ENCODE measurements at regions not wholly inside any gene's neighbourhood (a gene's known extent, or its start where the extent isn't known, plus 50 kb on each side); places are given as distances from the start of the nearest gene placed in this dataset.

DNA sequence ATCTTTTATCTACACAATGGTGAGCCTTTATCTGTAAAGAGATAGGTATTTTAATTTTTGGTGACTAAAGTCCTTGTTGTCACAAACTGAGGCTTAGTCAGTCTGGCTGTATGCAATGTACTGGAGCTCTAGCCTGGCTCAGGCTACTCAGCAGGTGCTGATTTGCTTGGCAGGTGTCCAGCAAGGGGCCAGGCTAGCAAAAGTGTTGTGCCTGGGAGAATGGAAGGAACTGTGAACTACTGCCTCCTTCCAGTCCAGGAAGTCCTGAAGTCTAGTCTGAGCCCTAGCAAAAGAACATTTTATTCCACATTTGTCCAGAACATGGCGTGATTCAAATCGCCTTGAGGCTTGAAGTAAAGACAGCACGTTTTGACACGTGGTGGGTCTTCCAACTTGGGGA is 260.5 kb downstream of the CCDC85A start:
- peak in 2 of 4 donors; percentile 16 to 44 for DNase-seq (ENCODE audit: low read depth in 4 of 4, low spot score in 2 of 4)

DNA sequence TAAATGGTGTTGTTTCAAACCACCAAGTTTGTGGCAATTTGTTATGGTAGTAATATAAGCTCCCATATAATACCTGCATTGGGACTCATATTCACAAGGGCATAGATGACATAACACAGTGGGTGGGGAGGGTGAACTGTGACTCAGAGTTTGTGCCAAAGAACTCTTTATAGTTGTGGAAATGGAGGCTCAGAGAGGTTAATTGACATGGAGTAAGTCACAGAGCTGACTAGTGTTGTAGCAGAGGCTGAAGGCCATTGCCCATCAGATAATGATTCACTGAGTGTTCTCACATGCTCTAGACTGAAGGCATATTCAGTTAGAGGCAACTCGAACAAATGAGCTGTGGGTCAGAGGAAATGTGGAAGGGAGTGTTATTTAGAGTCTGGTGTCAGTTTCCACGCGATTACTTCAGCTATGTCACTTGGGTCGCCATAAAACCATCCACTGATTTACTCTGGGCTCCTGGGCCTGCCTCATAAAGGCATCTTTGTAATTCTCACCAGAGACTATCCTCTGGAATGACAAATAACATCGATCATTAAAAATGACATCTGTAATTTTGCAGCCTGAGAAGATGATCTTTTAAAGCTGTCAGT is 264.7 kb downstream of the CCDC85A start:
- peak; percentile 34 to 53 (median 40) for DNase-seq (ENCODE audit: low read depth in 4 of 4, low spot score in 2 of 4)

DNA sequence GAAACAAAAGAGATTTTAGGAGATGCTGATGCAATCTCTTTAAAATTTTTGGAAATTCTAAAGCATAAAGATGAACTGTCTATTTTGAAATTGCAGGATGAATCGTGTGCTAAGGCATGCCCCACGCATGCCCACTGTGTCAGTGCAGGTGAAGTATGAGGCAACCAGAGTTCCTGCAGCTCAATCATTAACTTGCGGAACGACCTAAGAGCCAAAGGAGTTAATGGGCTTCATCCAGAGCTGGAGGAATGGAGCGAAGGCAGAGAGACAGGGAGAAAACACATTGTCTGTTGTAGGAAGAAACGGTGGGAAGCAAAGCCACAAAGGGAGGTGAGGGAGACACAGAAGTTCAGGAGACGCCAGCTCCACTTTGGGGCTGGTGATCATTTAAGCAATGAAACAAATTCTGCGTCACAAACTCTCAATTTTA is 265.2 kb downstream of the CCDC85A start:
- peak; percentile 65 to 82 (median 72) for DNase-seq (ENCODE audit: low read depth in 4 of 4, low spot score in 2 of 4)

DNA sequence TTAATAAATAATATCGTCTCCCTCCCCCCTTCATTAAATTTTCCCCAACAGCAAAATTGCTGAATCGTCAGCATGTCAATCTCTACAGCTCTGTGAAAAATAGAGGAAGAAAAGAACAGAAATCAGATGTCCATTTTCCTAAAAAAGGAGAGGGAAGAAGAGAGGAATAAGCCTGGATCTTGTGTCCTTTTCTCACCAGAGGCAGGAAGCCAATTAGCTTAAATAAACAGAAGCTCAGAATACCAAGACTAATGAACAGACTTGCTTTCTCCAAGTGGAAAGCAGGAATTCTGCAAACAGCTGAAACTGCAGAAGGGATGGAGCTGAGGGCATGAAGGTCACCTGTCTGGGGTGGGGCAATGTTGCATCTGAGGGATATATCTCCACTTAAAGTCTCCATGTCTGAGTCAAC is 265.7 kb downstream of the CCDC85A start:
- peak in 3 of 4 donors; percentile 15 to 27 (median 23) for DNase-seq (ENCODE audit: low read depth in 4 of 4, low spot score in 2 of 4)

DNA sequence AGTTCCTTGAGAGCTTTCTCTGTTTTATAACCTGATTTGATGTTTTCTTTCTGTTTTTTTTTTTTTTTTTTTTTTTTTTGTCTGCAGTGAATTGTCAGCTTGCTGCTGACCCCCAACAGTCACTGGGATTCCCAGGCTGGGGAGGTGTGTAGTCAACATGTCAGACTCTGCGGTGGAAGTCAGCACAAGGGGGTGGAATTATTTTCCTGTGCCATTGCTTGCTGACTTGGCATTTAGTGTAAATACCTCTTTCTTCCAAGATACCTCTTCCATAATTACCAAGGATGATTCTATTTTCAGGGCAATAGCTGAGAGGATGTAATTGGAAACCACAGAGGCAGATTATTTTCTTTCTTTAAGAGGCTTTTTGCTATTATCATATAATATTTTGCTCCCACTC is 266.3 kb downstream of the CCDC85A start:
- no peak for DNase-seq (ENCODE audit: low read depth in 4 of 4, low spot score in 2 of 4)

DNA sequence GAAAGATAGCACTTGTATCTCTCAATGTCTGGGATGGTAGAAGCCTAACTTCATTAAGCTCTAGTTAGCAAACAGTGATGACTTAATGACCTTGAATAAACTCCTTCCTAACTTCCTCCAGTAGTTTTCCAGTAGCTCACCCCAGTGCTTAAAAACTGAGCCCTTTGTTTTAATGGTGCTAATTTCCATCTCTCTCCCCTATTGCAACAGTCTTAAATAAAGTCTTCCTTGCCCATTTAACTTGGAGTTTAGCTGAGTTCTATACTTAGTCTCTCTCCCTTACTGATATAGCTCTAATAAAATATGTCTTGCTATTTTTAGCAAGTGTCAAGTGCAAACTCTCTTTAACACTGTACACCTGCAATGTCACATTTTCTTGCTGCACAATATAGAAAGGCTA is 267.0 kb downstream of the CCDC85A start:
- DNase-seq (ENCODE audit: low read depth in 4 of 4, low spot score in 2 of 4): no peak

DNA sequence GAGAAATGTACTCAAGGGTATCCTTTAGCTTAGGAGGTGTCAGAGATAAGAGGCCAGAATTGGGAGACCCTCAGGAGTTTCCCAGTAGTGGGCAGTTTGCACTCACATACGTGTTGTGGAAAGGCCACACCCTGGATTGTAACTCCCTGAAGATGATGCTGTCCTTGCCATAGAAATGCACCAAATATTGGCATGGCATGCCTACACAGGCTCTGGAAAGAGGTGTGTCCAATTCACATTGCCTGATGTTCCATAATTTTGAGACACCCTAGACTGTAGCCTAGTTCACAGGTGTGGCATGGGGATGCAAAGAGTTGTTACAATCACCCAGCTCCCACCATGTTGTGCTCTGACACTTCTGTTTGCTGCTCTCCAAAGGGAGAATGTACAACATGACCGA is 271.9 kb downstream of the CCDC85A start:
- no peak for DNase-seq (ENCODE audit: low read depth in 4 of 4, low spot score in 2 of 4)

DNA sequence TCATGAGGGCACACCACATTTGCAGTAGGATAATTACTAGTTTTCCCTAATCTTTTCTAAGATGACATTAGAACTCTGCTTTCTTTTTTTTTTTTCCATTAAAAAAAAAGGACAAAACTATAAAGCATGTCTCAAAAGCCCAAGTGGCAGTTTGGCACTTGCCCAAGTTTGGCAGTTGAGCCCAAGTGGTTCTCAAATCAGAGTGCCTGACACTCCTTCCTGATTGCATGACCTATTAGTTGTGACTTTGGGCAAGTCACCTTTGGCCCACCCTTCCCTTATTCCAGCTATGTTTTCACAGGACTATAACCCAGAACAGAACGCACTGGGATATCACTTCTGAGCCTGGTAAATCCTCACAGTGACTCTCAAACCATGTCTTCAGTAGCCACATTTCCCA is 273.0 kb downstream of the CCDC85A start:
- no peak for DNase-seq (ENCODE audit: low read depth in 4 of 4, low spot score in 2 of 4)

DNA sequence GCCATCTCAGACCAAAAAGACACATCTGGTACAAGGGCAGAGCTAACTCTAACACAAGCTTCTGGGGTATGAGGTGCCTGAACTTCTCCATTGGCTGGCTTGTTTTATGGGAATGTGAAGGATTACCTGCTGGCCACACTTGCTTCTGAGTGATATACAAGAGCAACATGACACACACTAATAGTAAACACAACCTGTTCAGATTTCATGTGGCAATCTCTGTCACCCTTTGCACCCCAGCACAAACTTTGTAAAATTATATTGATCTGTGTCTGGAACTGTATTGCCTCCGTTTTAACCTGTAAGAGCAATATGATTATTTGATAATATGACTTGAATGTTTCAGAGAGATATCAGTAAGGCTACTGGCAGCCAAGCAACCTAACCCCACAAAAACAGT is 276.7 kb downstream of the CCDC85A start:
- DNase-seq (ENCODE audit: low read depth in 4 of 4, low spot score in 2 of 4): no peak

DNA sequence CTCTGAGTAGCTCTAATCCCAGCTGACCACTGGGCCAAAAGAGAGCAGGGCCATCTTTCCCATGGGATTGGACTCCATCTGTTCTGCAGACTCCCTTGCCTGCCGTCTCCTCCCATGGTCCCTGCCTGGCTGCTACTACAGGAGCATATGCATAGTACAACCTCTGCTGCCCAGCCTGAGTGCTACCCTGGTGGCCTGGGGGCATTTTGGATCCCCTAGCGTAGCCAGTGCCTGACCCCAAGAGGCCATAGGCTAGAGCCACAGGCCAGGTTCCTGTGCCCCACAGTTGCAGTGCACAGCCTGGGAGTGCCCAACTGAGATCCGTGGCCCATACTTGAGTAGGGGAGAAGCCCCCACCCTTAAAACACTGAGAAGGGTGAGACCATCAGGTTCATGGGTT is 280.3 kb downstream of the CCDC85A start:
- no peak for DNase-seq (ENCODE audit: low read depth in 4 of 4, low spot score in 2 of 4)

DNA sequence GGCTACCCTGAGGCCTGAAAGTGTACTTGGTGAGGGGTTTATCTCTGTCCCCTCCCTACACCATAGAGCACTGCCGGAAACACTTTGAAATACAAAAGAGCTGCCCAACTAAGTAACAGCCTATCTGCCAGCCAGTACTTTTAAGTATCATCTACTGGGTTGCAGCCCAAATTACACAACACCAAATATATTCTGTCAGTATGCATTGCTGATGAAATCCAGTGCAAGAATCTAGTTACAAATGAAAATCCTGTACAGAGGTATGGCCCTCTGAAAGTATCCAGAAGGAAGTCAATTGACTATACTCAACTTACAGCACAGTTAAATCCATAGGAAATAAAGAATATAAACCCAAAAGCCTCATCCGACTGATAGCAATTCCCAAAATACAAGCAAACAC is 280.8 kb downstream of the CCDC85A start:
- no peak for DNase-seq (ENCODE audit: low read depth in 4 of 4, low spot score in 2 of 4)

DNA sequence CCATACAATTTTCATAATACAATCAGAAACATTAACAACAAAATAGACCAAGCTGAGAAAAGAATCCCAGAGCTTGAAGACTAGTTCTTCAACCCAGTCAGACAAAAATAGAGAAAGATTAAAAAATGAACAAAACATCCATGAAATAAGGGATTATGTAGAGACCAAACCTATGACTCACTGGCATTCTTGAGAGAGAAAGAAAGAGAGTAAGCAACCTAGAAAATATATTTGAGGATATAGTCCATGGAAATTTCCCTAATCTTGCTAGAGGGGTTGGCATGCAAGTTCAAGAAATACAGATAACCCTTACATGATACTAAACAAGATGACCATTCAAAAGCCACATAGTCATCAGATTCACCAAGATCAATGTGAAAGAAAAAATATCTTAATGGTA is 281.7 kb downstream of the CCDC85A start:
- DNase-seq (ENCODE audit: low read depth in 4 of 4, low spot score in 2 of 4): no peak

DNA sequence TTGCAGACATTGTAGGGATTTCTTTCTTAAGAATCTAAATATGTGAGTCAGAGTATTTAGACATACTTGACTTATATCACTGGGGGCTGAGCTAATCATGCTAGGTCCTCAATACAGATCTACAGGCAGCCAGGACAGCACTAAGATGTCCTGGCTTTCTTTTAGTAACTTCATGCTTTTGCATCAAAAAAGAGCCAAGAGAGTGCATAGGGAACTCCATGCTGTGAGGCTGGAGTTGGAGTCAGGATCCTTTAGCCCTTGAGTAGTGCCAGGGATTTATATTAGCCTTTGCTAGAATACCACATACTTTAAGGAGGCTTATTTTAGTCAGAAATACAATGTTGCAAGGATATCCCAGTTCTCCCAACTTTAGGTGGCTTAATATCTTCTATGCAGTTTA is 289.7 kb downstream of the CCDC85A start:
- DNase-seq (ENCODE audit: low read depth in 4 of 4, low spot score in 2 of 4): no peak

DNA sequence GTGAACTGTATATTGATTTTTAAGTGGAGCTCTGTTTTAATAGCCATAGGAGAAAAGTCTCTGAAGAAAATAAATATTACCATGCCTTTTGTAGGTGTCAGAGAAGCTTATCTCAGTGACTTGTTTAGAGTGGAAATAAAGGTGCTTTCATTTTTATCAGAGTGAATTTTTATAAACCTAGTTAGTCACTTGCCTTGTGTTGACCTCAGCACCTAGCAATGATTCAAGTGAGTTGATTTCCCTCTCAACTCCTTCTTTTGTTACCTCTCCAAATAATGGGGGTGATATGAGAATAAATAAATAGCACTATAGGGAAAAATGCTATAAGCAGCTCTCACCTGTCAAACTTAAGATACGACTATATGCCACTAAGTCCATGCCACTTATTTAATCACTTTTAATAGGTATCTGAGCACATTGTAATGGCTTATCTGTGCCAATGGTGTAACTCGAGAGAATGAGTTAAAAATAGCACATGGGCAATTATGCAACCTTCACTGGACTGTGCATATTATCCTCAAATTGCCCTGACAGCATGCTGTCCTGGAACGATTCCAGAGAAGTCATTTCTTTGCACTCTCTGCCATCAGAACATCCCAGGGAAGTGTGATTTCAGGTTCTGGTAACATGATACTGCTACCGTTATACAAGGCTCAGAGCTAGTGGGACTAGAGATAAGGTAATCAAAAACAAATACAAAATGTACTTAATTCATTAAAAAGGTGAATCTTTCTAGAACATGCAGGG is 290.8 kb downstream of the CCDC85A start:
- no peak for DNase-seq (ENCODE audit: low read depth in 4 of 4, low spot score in 2 of 4)

DNA sequence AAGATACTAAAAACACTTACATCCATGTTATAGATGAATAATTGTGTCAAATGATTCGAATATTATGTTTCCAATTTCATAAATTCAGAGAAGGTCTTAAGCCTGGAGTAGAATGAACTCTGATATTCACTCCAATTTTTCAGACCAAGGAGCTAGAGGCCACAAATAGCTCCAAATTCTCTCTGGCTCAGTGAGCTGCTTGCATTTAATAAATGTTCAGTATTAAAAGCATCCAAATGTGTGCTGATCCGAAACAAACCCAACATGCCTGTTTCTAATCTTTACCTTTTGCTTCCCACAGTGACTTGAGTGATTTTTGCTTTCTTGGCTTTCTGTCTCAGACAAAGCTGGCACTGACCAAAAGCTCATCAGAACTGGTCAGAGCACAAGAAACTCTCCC is 291.4 kb downstream of the CCDC85A start:
- DNase-seq (ENCODE audit: low read depth in 4 of 4, low spot score in 2 of 4): no peak

DNA sequence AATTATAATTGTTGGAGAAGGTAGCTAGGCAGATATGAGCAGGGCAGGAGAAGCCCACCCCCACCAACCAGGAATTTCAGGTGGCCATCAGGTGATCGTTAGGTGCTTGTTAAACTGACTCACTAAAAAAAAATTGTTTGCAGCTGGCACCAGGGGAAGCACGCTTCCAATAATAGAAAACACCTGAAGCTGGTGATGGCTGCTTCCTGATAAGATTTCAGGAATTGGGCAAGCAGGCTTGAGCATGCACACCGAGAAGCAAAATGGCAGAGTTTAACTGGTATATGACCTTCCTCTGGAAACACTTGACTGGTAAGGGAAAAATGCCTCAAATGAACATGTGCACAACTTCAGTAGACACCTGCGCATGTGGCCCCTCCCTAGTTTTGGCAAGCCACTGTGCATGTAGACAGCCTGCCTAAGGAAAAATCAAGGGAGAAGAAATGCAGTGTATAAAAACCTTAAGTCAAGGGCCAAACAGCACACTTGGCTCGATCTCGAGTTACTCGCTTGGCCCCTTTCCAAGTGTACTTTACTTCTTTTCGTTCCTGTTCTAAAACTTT is 292.8 kb downstream of the CCDC85A start:
- DNase-seq (ENCODE audit: low read depth in 4 of 4, low spot score in 2 of 4): no peak

DNA sequence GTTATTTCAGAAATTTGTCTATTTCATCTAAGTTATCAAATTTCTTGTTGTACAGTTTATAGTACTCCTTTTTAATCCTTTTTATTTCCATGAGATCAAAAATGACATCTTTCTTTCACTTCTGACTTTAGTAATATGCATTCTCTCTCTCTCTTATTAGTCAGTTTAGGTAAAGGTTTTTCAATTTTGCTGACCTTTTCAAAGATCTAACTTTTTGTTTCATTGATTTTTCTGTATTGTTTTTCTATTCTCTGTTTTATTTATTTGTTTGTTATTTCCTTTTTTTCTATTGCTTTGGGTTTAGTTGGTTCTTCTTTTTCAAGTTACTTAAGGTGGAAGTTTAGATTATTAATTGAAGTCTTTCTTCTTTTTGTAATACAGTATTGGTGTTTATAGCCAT is 294.2 kb downstream of the CCDC85A start:
- DNase-seq (ENCODE audit: low read depth in 4 of 4, low spot score in 2 of 4): no peak

DNA sequence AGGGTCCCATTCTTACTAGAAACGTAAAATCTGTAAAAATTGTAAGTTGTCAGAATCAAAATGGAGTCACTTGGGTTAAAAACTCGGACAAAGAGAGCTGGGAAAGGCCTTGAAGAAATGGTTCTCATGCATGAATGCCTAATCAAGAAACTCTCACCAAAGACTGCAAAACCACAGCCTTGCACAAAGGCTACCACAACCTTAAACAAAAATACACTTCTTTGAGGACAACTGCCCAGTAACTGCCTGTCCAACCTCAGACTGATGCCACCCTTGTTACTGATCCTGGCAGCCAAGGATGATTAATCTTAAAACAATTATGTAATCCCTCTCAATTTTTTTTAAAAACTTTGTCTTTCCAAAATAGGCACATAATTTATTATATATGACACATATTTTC is 299.3 kb downstream of the CCDC85A start:
- no peak for DNase-seq (ENCODE audit: low read depth in 4 of 4, low spot score in 2 of 4)

DNA sequence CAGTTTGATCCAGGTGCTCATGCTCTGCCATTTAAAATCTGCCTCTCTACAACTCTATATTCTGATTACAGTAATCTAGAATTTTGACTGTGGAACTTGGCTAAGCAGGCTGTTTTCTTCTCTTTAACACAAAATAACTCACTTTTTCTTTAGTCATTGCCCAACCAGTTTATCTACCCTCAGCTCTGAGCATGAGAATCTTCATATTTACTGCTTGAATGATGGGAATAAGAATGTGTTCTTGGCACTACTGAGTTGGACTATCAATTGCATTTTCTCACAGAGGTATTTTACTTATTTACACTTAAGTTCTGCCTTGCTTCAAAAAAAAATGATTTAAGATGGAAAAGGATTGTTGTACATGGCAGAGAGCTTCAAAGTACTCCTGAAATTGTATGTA is 301.1 kb downstream of the CCDC85A start:
- DNase-seq (ENCODE audit: low read depth in 4 of 4, low spot score in 2 of 4): no peak

DNA sequence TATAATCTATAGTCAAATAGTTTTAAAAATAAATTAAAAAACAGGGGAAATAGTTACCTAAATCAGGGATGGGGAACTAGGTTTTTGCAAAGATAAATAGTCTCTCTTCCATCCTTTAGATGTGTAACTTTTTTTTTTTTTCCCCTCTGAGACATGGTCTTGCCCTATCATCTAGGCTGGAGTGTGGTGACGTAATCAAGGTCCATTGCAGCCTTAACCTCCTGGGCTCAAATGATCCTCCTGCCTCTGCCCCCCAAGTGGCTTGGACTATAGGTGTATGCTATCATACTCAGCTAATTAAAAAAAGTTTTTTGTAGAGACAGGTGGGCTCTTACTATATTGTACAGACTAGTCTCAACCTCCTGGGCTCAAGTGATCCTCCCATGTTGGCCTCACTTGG is 316.5 kb downstream of the CCDC85A start:
- no peak for DNase-seq (ENCODE audit: low read depth in 4 of 4, low spot score in 2 of 4)

DNA sequence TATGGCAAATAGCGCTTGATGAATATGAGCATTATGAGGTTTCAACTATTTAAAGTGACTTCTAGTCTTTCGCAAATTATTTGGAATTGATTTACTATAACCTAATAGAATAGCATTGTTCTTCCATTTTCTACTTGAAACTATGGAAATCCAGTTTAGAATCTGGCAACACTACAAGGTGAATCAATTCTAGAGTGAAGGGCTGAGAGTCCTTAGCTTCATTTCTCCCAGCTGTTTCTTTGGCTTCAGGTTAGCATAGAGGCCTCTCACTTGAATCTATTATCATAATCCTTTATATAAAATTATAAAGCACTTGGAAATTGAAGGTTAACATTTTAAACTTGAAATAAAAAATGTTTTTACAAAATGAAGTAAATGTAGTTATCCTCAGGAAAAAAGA is 318.8 kb downstream of the CCDC85A start:
- DNase-seq (ENCODE audit: low read depth in 4 of 4, low spot score in 2 of 4): no peak

DNA sequence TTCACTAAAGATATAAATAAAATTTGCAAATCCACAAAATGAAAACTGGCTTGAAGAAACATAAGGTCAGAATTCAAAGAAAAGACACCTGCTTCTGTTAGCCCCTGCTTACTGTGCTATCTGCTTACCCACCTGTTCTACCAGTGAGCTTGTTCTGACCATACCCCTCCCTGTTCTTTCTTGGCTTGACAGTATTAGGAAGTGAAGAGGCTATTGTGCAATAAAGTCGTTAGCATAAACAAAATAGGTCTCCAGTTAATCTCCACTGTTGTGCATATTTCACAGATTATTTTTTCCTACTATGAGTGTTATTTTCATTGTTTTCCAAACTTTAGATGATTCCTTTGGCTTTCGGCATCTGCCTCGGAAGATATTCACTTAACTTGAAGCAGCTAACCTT is 322.1 kb downstream of the CCDC85A start:
- DNase-seq (ENCODE audit: low read depth in 4 of 4, low spot score in 2 of 4): no peak
